Liver (tissue), 3 donors: ENCODE measurements at regions not wholly inside any gene's neighbourhood (a gene's known extent, or its start where the extent isn't known, plus 50 kb on each side); places are given as distances from the start of the nearest gene placed in this dataset.

Experiments used
- EGR1 ChIP-seq, 2 donors: IDR thresholded peaks; 2 replicates each; pipeline ENCODE4 v1.6.1; 2016 to 2018; ENCODE audit warnings: antibody characterized with exemption in 2 of 2, low read depth in 2 of 2
- REST ChIP-seq: IDR thresholded peaks from 2 replicates; pipeline ENCODE4 v1.6.1; 2016; ENCODE audit warnings: antibody characterized with exemption, mild to moderate bottlenecking
- TAF1 ChIP-seq: conservative IDR thresholded peaks from 2 replicates; pipeline ENCODE4 v1.6.1; 2016; ENCODE audit warnings: antibody characterized with exemption, mild to moderate bottlenecking
- YY1 ChIP-seq: IDR thresholded peaks from 2 replicates; pipeline ENCODE4 v1.6.1; 2016; ENCODE audit warnings: antibody characterized with exemption, mild to moderate bottlenecking
- TF ChIP-seq, protein P1 (sequence below): fragments of 150-350 bp; IDR thresholded peaks from 2 replicates; pipeline ENCODE4 v1.5.1; 2017; ENCODE audit warnings: improper control_type of control experiment, low read depth, low read length; ENCODE audit not compliant: missing input control
- TF ChIP-seq, protein P2 (sequence below): IDR thresholded peaks from 2 replicates; pipeline ENCODE4 v1.6.1; 2016; ENCODE audit warnings: antibody characterized with exemption
- donor health status: healthy.
- donor health status: healthy.

GRCh38 chr10:64503429-64503828 lies 982.2 kb downstream of the REEP3 start:
- TF ChIP-seq, protein P1, sequence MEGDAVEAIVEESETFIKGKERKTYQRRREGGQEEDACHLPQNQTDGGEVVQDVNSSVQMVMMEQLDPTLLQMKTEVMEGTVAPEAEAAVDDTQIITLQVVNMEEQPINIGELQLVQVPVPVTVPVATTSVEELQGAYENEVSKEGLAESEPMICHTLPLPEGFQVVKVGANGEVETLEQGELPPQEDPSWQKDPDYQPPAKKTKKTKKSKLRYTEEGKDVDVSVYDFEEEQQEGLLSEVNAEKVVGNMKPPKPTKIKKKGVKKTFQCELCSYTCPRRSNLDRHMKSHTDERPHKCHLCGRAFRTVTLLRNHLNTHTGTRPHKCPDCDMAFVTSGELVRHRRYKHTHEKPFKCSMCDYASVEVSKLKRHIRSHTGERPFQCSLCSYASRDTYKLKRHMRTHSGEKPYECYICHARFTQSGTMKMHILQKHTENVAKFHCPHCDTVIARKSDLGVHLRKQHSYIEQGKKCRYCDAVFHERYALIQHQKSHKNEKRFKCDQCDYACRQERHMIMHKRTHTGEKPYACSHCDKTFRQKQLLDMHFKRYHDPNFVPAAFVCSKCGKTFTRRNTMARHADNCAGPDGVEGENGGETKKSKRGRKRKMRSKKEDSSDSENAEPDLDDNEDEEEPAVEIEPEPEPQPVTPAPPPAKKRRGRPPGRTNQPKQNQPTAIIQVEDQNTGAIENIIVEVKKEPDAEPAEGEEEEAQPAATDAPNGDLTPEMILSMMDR: no peak
- TF ChIP-seq YY1 (no peak), REST (no peak), EGR1 (IDR thresholded peaks at IDR 0.05; ENCODE audit: low read depth in 2 of 2) (no peak), TAF1 (no peak)
- TF ChIP-seq, protein P2, sequence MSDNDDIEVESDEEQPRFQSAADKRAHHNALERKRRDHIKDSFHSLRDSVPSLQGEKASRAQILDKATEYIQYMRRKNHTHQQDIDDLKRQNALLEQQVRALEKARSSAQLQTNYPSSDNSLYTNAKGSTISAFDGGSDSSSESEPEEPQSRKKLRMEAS: no peak
